GM19468 (cell line): ENCODE measurements at regions not wholly inside any gene's neighbourhood (a gene's known extent, or its start where the extent isn't known, plus 50 kb on each side); places are given as distances from the start of the nearest gene placed in this dataset.

Experiments
- ATAC-seq: cut with Tn5 transposase; IDR thresholded peaks from one replicate; pipeline ENCODE4 v1.9.1; 2021; ENCODE audit warnings: mild to moderate bottlenecking, moderate library complexity, moderate number of reproducible peaks; ENCODE audit not compliant: unreplicated experiment; ENCODE audit errors: extremely low read depth

DNA sequence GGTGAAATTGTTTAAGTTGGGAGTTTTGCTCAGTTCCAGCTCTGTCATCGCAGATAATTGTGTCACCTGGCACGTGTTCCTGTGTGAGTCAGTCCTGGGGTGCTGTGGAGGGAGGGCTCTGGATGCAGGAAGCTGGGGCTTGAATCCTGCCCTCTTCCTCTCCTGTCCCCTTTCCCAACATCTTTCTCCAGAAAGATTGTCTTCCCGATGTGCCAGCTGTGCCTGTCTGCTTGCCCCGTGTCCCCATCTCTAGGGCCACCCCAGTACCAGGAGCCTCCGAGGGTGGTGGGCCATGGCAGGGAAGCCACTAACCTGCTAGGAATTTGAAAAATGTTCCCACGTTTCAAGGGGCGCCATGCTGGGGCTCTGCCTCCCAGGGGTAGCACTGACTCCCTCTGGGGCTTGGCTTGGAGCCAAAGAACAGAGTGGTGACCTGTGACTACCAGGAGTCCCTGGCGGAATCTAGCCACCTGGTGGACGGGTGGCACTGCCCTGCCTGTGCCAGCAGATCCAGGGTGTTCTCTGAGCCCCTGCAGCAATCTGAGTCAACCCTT lies 198.1 kb downstream of the ENGASE start:
- ATAC-seq: no peak

- no peak for ATAC-seq
These were observed 197.6 kb downstream of the ENGASE start for GRCh38 chr17:79272220-79272619.

DNA sequence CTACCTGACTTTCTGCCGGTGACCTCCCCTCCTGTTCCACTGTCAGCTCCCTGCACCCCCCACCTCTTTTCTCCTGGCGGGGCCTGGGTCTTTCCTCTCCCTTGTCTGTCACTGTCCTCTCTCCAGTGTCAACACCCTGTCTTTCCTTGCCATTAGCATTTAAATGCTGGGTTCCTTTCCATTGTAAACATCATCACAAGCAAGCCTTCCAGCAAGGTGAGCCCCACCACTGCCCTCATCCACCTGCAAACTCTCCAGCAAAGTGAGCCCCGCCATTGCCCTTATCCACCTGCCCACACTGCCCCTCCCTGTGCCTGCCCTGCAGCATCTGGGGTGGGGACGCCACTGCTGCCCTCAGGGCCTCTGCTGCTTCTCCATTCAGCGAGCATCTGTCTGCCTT lies 195.0 kb downstream of the ENGASE start:
- ATAC-seq: no peak

DNA sequence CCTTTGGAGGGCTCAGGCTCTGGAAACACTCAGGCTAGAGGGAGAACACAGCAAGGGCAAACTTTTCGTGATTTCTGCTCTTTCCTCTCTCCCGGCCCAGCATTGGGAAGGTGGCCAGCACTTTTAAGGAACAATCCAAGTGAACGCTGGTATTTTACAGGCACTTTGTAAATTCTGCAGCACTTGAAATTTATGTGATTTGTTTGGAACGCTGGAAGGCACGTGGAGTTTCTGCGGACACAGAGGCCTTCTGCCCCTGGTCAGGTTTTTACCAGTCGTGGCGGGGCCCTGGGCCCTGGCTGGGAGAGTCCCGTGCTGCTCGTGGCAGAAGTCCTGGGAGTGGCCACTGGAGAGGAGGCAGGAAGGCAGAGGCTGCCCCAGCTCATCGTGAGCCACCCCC lies 188.6 kb downstream of the ENGASE start:
- no peak for ATAC-seq

DNA sequence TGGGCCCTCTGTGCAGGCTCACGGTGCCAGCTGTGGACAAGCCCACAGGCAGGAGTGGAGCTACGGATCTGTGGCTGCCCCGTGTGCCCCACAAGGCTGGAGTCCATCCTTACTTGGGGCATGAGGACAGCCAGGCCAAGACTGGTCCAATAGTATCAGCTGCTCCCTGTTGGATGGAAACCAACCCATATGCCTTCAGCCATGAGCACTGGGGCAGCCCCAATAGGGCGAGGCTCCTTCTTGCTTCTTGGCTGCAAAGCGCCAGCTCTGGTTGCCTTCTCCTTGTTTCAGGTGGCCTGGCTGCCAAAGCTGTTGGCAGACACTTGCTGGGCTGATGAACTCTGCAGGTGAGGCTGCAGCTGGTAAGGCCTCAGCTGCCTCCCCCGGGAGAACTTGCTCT lies 188.0 kb downstream of the ENGASE start:
- no peak for ATAC-seq

- ATAC-seq: no peak
These were observed 186.9 kb downstream of the ENGASE start for GRCh38 chr17:79261355-79262072.

DNA sequence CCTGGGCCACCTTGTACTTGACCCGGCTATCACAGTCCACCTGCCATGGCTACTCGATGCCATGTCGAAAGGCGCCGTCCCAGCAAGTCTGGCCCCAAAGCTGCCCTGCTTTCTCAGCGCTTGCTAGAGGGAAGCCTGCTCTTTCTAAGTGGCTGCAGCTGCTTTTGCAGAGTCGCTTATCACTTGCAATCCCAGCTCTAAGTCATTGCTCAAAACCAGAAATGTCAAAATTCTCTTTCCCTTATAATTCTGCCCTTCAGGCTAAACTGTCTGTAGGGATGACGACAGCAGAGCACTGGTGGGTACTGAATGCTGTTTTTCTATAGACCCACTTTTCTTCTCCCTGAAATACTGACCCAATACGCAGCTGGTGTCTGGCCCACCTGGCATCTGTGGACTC lies 184.2 kb downstream of the ENGASE start:
- no peak for ATAC-seq

- no peak for ATAC-seq
These were observed 183.4 kb downstream of the ENGASE start for GRCh38 chr17:79258041-79258440.

DNA sequence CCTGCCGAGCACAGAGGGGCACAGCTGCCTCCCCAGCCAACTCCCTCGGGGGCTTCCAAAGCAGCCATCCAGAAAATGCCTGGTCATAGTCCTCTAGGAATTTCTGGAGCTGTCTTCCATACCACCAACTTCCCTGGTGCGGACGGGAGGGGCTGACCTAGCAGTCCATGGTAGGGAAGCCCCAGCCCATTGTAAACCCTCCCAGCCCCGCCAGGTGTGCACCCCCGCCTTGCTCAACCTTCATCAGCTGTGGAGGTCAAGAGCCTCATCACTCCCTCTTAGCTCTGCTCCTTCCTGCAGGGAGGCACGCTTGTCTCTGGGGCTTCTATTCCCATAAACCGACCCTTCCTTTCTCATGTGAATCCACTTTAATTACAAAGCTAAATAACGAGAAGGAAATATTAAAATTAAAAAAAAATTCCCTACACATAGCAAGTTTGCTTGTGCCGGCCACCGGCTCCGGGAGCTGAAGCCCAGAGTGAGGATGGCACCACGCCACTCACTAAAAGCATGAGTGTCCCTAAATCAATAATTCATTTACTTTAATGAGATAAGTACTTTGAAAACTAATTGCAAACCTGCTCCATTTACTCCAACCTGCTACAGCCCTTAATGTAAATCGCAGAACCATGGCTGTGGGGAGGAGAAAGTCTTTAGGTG lies 181.4 kb downstream of the ENGASE start:
- no peak for ATAC-seq

DNA sequence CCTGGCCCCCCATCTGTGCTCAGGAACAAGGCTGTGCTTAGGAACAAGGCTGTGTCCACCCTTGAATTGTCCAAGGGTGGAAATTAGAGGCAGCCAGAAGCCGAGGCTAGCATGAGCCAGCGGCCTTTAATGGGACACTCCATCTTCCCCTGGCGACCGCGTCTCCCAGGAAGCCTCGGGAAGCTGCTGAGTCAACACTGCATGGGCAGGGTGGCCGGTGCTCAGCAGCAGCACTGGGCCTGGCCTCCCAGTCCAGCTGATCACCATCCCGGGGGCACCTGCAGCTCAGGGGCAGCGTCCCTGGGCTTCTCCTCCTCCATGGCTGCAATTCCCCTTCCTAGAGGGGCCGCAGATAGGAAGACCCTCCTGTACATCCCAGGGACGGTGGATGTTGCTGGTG lies 180.8 kb downstream of the ENGASE start:
- ATAC-seq: no peak

GRCh38 chr17:79255046-79255445 lies 180.4 kb downstream of the ENGASE start:
- ATAC-seq: no peak

- no peak for ATAC-seq
These were observed 178.3 kb downstream of the ENGASE start for GRCh38 chr17:79252886-79253285.

DNA sequence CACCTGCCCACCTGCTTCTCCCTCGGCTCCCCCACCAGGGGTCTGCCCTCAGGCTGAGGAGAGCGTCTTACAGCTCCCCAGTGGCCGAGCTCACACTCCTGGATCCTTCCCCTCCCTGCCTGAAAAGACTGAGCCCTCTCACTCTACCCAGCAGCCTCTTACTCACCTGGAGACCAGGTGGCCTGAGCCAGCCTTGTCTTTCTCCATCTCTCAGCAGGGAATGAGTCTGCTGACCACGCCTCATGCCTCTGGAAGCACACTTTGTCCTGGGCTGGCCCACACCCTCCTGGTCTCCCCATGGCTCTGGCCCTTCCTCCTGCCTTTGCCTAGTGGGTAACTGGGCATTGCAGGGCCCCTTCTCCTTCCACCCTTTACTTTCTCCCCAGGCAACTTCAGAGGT lies 177.2 kb downstream of the ENGASE start:
- ATAC-seq: no peak

GRCh38 chr17:79249929-79250521 lies 175.4 kb downstream of the ENGASE start:
- no peak for ATAC-seq

DNA sequence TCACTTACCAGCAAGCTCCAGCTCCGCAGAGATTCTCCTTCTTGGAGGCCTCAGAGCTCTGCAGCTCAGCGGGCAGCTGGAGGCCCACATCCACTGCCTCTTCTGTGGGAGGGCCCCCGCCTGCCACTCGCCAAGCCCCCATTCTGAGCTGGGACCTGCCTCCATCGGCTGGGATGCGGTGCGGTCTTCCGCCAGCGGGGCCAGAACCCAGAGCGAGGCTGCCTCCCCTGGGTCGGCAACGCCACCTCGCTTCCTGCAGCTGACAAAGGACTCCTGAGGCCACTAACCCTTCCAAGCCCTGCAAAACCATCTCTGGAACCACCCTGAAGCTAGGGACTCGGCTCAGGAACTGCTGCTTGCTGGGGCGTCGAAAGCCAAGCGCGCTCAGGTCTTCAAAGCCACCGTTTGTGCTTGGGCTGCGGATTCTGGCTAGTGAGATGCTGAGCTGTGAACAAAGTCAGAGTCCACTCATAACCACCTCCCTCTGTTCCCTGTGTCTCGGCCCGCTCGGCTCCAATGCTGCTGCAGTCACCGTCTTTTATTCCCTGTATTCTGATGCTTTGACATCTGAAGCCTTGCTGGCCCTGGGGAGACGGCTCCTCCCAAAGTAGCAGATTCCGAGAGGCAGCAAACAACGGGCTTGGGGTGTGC lies 174.3 kb downstream of the ENGASE start:
- ATAC-seq: no peak

GRCh38 chr17:79246225-79247190 lies 171.9 kb downstream of the ENGASE start:
- no peak for ATAC-seq

GRCh38 chr17:79244665-79245064 lies 170.0 kb downstream of the ENGASE start:
- no peak for ATAC-seq

DNA sequence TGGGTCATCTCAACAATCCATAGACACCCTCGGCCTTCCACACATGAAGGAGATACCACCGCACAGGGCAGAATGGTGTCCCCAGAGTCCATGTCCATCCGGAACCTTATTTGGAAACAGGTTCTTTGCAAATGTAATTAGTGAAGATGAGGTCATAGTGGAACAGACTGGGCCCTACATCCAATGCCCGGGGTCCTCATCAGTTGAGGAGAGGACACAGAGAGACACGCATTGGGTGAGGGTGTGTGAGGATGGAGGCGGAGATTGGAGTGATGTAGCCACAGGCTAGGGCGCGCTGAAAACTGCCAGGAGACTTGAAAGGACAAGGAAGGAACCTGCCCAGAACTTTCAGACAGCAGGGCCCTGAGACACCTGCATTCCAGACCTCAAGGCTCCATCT lies 169.4 kb downstream of the ENGASE start:
- no peak for ATAC-seq

DNA sequence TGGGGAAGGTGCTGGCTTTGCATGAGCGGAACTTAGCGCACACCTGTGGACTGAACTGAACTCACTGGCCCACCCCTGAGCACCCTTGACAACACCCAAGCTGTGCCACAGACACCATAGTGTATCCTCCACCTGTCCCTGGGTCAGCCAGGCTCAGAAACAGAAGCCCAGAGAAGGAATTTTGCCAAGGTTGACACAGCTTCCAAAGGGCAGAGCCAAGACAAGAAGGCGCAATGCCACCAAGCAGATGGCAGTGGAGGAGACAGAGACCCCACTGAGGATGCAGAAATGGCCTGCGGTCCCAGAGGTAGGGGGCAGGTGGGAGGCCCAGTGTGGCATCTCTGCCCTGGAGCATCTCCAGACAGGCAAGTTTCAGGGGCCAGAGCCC lies 169.0 kb downstream of the ENGASE start:
- no peak for ATAC-seq
